ENCODE measurements at regions not wholly inside any gene's neighbourhood (a gene's known extent, or its start where the extent isn't known, plus 50 kb on each side); places are given as distances from the start of the nearest gene placed in this dataset.

- DNase-seq = no peak
These were observed 230.8 kb downstream of the TSHZ3 start for GRCh38 chr19:31118287-31118955.

GRCh38 chr19:31114585-31114984 lies 234.7 kb downstream of the TSHZ3 start:
- no peak for DNase-seq

- no peak for DNase-seq
These were observed 235.9 kb downstream of the TSHZ3 start for GRCh38 chr19:31113293-31113692.

- DNase-seq = no peak
These were observed 237.1 kb downstream of the TSHZ3 start for GRCh38 chr19:31112158-31112557.

GRCh38 chr19:31111741-31112140 lies 237.5 kb downstream of the TSHZ3 start:
- DNase-seq = no peak

GRCh38 chr19:31110336-31110735 lies 238.9 kb downstream of the TSHZ3 start:
- DNase-seq = peak; percentile 6

- DNase-seq = no peak
These were observed 239.6 kb downstream of the TSHZ3 start for GRCh38 chr19:31109636-31110035.

GRCh38 chr19:31107096-31107495 lies 242.1 kb downstream of the TSHZ3 start:
- no peak for DNase-seq

GRCh38 chr19:31105761-31106160 lies 243.5 kb downstream of the TSHZ3 start:
- no peak for DNase-seq

GRCh38 chr19:31104451-31104850 lies 244.8 kb downstream of the TSHZ3 start:
- DNase-seq = no peak

GRCh38 chr19:31103228-31103627 lies 246.0 kb downstream of the TSHZ3 start:
- no peak for DNase-seq

GRCh38 chr19:31102674-31103073 lies 246.6 kb downstream of the TSHZ3 start:
- DNase-seq = no peak

GRCh38 chr19:31100981-31101380 lies 248.3 kb downstream of the TSHZ3 start:
- DNase-seq = no peak

GRCh38 chr19:31100206-31100590 lies 249.0 kb downstream of the TSHZ3 start:
- DNase-seq = no peak

GRCh38 chr19:31099515-31100205 lies 249.6 kb downstream of the TSHZ3 start:
- DNase-seq = no peak

GRCh38 chr19:31098836-31099235 lies 250.4 kb downstream of the TSHZ3 start:
- no peak for DNase-seq

GRCh38 chr19:31096935-31097545 lies 252.2 kb downstream of the TSHZ3 start:
- no peak for DNase-seq

GRCh38 chr19:31096062-31096830 lies 253.0 kb downstream of the TSHZ3 start:
- no peak for DNase-seq

- no peak for DNase-seq
These were observed 254.0 kb downstream of the TSHZ3 start for GRCh38 chr19:31095100-31095804.

GRCh38 chr19:31092274-31092673 lies 257.0 kb downstream of the TSHZ3 start:
- no peak for DNase-seq

- no peak for DNase-seq
These were observed 259.6 kb downstream of the TSHZ3 start for GRCh38 chr19:31089681-31090080.

GRCh38 chr19:31085125-31085524 lies 264.1 kb downstream of the TSHZ3 start:
- DNase-seq = no peak

- no peak for DNase-seq
These were observed 266.1 kb downstream of the TSHZ3 start for GRCh38 chr19:31083105-31083504.
